Activated B cell treated with CpG ODN at 0.5 μM for 24 hours (primary cell): ENCODE measurements at regions not wholly inside any gene's neighbourhood (a gene's known extent, or its start where the extent isn't known, plus 50 kb on each side); places are given as distances from the start of the nearest gene placed in this dataset.

Source experiments
- ATAC-seq: fragments of 200-7000 bp; cut with Tn5 transposase; one replicate; pipeline ENCODE4 v1.10.0; 2021; ENCODE audit warnings: low read depth, mild to moderate bottlenecking, moderate library complexity
- CTCF ChIA-PET: fragments of 350-600 bp; sonication (Branson Sonifier 250); formaldehyde crosslinking; loops from one replicate; lab custom pipeline; 2021; ENCODE audit warnings: antibody characterized with exemption; lab: Charles Lee
- POLR2A ChIA-PET: fragments of 350-600 bp; sonication (Branson Sonifier 250); formaldehyde crosslinking; loops from one replicate; lab custom pipeline; 2021; ENCODE audit warnings: antibody characterized with exemption; lab: Charles Lee
- DNase-seq: peaks from one replicate; pipeline ENCODE4 v3.0.0; 2022
- H3K27ac Mint-ChIP-seq: one replicate; pipeline ENCODE4 v1.8.0; 2020; ENCODE audit warnings: mixed read lengths
- H3K27me3 Mint-ChIP-seq: one replicate; pipeline ENCODE4 v1.8.0; 2021; ENCODE audit warnings: mixed read lengths
- H3K36me3 Mint-ChIP-seq: one replicate; pipeline ENCODE4 v1.8.0; 2021; ENCODE audit warnings: low read depth, mixed read lengths
- H3K4me1 Mint-ChIP-seq: one replicate; pipeline ENCODE4 v1.8.0; 2021; ENCODE audit warnings: mixed read lengths
- H3K4me3 Mint-ChIP-seq: one replicate; pipeline ENCODE4 v1.8.0; 2020; ENCODE audit warnings: mild to moderate bottlenecking, mixed read lengths
- H3K9me3 Mint-ChIP-seq: one replicate; pipeline ENCODE4 v1.8.0; 2020; ENCODE audit warnings: mixed read lengths
- intact Hi-C: fragments of 100-400 bp; cut with micrococcal nuclease; formaldehyde crosslinking; loops from one replicate; pipeline ENCODE4 v1.15.1; 2024
- TF ChIP-seq, protein P1 (sequence below): fragments of 200-600 bp; IDR thresholded peaks from one replicate; pipeline ENCODE4 v1.8.0; 2022; ENCODE audit warnings: antibody characterized with exemption, mild to moderate bottlenecking

DNA sequence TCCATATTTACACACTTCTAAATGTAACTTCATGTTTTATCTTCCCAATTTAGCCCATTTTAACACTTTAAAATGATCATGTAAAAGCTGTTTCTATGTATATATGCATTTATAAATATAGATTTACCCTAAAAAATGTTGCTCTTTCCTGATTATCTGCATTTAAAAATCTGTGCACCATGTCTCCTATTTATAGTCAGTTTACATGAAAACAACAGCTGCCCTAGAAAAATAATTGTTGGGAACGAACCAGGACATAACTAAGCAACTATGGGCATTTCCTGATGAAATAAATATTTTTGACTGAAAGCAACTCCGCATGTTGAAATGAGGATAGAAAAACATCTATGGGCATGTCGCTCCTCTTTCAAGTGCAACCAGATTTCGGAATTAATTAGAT lies 1368.2 kb downstream of the FAM181B start:
- TF ChIP-seq, protein P1, sequence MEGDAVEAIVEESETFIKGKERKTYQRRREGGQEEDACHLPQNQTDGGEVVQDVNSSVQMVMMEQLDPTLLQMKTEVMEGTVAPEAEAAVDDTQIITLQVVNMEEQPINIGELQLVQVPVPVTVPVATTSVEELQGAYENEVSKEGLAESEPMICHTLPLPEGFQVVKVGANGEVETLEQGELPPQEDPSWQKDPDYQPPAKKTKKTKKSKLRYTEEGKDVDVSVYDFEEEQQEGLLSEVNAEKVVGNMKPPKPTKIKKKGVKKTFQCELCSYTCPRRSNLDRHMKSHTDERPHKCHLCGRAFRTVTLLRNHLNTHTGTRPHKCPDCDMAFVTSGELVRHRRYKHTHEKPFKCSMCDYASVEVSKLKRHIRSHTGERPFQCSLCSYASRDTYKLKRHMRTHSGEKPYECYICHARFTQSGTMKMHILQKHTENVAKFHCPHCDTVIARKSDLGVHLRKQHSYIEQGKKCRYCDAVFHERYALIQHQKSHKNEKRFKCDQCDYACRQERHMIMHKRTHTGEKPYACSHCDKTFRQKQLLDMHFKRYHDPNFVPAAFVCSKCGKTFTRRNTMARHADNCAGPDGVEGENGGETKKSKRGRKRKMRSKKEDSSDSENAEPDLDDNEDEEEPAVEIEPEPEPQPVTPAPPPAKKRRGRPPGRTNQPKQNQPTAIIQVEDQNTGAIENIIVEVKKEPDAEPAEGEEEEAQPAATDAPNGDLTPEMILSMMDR = no peak
- DNase-seq (no peak), ATAC-seq (no peak)
- H3K27ac Mint-ChIP-seq = no peak overlapping the region
- H3K36me3 Mint-ChIP-seq = no peaks in the 10 kb centered on the region
- H3K27me3 Mint-ChIP-seq = no peaks in the 10 kb centered on the region
- POLR2A ChIA-PET = no interaction called here
- no peaks in the 10 kb centered on the region for H3K4me1 Mint-ChIP-seq
- no peak overlapping the region for H3K4me3 Mint-ChIP-seq
- intact Hi-C loops = no loop called here
- peaks cover 2% of the 10 kb centered on the region for H3K9me3 Mint-ChIP-seq
- CTCF ChIA-PET = no interaction called here

DNA sequence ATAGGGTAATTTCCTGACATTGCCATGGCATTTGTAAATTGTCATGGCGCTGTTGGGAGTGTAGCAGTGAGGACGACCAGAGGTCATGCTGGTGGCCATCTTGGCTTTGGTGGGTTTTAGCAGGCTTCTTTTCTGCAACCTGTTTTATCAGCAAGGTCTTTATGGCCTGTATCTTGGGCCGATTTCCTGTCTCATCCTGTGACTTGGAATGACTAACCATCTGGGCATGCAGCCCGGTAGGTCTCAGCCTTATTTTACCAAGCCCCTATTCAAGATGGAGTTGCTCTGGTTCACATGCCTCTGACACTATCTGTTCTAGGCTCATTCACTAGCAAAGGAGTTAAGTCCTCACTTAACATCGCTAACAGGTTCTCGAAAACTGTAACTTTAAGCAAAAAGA lies 1374.2 kb downstream of the FAM181B start:
- no peak for ATAC-seq
- intact Hi-C loops = no loop called here
- no peaks in the 10 kb centered on the region for H3K36me3 Mint-ChIP-seq
- H3K27me3 Mint-ChIP-seq = no peaks in the 10 kb centered on the region
- no peaks in the 10 kb centered on the region for H3K4me1 Mint-ChIP-seq
- no peak overlapping the region for H3K4me3 Mint-ChIP-seq
- ChIA-PET POLR2A (no interaction called here), CTCF (no interaction called here)
- DNase-seq = no peak
- peaks cover 6% of the 10 kb centered on the region for H3K9me3 Mint-ChIP-seq
- TF ChIP-seq, protein P1 = no peak
- H3K27ac Mint-ChIP-seq = no peak overlapping the region

DNA sequence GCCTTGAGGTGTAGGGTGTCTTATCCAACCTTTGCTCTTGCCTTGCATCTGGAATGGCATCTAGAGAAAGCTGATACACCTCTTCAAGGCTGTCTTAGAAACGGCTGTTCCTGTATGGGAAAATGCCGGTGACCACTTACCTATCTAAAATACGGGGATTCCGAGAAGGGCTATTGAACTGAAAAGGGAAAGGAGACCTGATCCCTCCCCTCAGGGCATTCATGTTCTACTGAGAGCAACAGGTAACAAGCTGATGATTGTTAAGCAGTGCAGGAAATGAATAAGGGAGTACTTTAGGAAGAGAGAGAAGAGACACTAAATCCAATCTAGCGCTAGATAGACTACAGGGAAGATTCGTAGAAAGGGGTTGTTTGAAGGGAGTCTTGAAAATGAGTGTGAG lies 1388.1 kb downstream of the FAM181B start:
- ATAC-seq = no peak
- ChIA-PET POLR2A (no interaction called here), CTCF (no interaction called here)
- DNase-seq = no peak
- Mint-ChIP-seq H3K27me3 (no peaks in the 10 kb centered on the region), H3K9me3 (peaks cover 5% of the 10 kb centered on the region), H3K4me1 (no peaks in the 10 kb centered on the region), H3K36me3 (no peaks in the 10 kb centered on the region), H3K4me3 (no peak overlapping the region), H3K27ac (no peak overlapping the region)
- intact Hi-C loops = no loop called here
- TF ChIP-seq, protein P1 = no peak

DNA sequence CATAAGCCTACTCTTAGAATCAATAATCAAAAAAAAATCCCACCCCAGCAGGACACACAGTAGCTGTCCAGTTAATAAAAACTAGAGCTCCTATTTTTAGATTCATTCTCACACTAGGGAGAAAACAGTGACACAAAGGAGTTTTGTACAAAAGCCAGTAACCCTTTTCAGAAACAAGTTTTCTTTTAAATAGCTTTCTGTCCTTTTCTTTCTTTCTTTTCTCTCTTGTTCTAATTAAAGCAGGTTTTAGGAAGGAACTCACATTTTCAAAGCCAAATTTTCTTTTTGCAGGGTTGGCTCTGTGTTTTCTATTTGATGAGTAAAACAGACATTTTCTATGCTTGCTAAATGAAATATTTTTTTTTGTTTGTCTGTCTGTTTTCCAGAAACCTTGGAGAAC lies 1390.7 kb downstream of the FAM181B start:
- ATAC-seq (no peak), DNase-seq (no peak)
- H3K36me3 Mint-ChIP-seq = no peaks in the 10 kb centered on the region
- TF ChIP-seq, protein P1 = no peak
- no peaks in the 10 kb centered on the region for H3K27me3 Mint-ChIP-seq
- peaks cover 3% of the 10 kb centered on the region for H3K9me3 Mint-ChIP-seq
- intact Hi-C loops = no loop called here
- ChIA-PET POLR2A (no interaction called here), CTCF (no interaction called here)
- no peak overlapping the region for H3K27ac Mint-ChIP-seq
- no peaks in the 10 kb centered on the region for H3K4me1 Mint-ChIP-seq
- H3K4me3 Mint-ChIP-seq = no peak overlapping the region

DNA sequence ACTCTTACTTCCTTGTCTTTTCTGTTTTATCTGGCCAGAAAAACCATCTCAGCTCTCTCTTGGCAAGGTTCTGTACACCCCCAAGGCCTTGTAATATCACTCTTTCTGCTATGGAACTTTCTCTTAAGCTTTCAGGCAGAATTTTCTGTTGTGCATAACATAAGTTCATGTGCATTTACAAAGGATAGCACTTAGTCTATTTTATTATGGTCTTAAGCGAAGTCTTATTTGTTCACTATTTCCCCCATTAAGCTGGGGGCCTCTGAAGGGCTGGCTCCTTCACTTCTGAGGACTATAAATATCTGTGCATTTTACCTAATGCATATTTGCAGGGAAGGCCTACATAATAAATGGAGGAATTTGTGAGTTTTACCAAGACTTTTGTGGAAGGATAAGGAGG lies 1393.4 kb downstream of the FAM181B start:
- Mint-ChIP-seq H3K4me3 (no peak overlapping the region), H3K4me1 (no peaks in the 10 kb centered on the region), H3K27me3 (no peaks in the 10 kb centered on the region), H3K27ac (no peak overlapping the region), H3K9me3 (peaks cover 3% of the 10 kb centered on the region), H3K36me3 (no peaks in the 10 kb centered on the region)
- TF ChIP-seq, protein P1 = no peak
- POLR2A ChIA-PET = no interaction called here
- CTCF ChIA-PET = no interaction called here
- ATAC-seq = no peak
- no peak for DNase-seq
- intact Hi-C loops = no loop called here
